HuH-7.5 (cell line): ENCODE measurements at regions not wholly inside any gene's neighbourhood (a gene's known extent, or its start where the extent isn't known, plus 50 kb on each side); places are given as distances from the start of the nearest gene placed in this dataset.
"Not testable (repeated sequence)": the region's sequence is repeated elsewhere in the genome, so short reads cannot be mapped to it uniquely, and the experiment has no call there.

Experiments used
- DNase-seq: peaks from one replicate; pipeline ENCODE4 v3.0.0; 2011; ENCODE audit warnings: low spot score

- DNase-seq, result no peak
Observed at GRCh38 chr1:80523861-80524260, 1276.9 kb upstream of the ADGRL2 start.

DNA sequence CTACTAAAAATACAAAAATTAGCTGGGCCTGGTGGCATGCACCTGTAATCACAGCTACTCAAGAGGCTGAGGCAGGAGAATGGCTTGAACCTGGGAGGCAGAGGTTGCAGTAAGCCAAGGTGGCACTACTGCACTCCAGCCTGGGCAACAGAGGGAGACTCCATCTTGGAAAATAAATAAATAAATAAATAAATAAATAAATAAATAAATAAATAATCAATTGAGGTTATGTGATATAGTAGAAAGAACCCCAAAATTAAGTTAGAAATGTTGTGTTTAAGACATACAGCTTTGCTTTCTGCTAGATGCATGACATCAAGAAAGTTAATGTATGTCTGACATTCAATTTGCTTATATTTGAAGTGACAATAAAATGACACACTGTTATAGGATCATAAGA is 1277.7 kb upstream of the ADGRL2 start:
- DNase-seq, result not testable (repeated sequence)

DNA sequence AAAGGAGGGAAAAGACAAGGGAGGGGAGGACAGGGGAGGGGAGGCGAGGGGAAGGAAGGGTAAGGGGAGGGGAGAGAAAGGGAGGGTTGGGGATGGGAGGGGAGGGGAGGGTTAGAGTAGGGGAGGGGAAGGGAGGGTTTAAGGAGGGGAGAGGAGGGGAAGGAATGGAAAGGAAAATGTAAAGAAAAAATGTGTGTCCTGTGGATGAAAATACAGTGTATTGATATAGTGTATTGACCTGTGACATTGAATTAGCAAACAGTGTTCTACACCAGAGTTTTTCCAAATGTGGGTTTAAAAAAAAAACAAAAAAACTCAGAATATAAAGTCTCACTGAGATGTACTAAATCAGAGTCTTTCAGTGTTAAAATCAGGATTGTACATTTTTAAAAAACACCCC is 1279.8 kb upstream of the ADGRL2 start:
- no peak for DNase-seq

DNA sequence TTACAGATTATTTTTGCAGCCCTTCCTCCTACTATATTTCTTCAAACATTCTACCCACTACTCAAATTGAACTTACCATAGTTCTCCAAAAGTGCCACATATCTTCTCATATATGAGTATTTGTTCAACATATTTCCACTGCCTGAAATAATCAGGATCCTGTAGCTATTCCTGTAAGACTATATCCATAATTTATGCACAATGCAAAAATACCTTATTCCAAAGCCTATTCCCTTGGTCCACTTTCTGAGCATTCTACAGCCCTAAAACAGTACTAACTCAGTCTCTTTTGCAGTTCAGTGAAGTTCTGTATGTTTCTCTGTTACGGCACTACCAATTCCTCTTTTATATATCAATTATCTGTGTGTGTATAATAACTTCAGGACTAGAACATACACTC is 1283.7 kb upstream of the ADGRL2 start:
- no peak for DNase-seq

GRCh38 chr1:80509965-80510522 is 1290.7 kb upstream of the ADGRL2 start:
- DNase-seq, result no peak

GRCh38 chr1:80506216-80506615 is 1294.5 kb upstream of the ADGRL2 start:
- no peak for DNase-seq

DNA sequence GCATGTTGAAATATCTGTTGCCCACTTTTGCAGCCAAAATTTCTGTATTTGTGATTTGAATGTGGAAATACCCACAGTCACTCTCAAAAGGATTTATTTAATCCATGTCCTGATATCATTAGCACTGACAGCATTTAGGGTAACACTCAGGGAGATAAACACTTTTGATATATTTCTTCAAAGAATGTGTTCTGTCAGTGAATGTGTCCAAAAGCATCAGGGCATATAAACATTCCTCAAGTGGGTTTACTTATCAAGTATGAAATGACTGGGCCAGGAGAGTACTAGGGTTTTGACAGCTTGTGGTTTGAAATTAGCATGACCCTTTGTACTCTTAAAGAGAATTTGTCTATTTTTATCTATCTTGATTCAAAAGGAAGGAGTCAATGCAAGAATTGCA is 1302.1 kb upstream of the ADGRL2 start:
- DNase-seq, result no peak

DNA sequence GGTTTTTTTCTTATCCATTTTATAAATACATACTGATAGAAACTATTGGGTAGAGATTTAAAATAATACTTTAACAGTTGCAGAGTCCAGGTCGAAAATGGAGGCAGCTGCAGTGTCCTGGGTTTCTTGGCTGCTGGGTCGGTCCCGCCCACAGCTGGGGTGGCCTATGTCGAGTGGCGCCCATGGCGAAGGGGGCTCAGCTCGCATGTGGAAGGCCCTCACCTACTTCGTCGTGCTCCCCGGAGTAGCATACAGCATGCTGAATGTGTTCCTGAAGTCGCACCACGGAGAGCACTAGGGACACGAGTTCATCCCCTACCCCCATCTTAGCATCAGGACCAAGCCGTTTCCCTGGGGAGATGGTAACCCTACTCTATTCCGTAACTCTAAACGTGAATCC is 1304.9 kb upstream of the ADGRL2 start:
- no peak for DNase-seq

- DNase-seq, result no peak
Observed at GRCh38 chr1:80472145-80472544, 1328.6 kb upstream of the ADGRL2 start.

DNA sequence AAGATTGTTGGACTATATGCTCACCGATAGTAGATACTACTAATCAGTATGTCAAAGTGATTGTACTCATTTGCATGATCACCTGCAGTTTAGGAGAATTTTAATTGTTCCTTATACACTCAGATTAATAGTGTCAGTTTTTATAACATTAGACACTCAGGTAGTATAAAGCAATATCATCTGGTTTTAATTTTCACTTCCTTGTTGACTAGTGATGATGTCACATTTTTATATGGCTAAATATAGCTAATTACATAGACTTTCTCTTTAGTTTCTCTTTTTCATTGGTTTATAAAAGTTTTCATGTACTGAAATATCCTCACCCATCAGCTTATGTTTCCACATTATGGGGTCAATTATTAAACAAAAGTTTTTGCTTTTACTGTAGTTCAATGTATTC is 1332.4 kb upstream of the ADGRL2 start:
- no peak for DNase-seq

- no peak for DNase-seq
Observed at GRCh38 chr1:80462006-80462405, 1338.7 kb upstream of the ADGRL2 start.

DNA sequence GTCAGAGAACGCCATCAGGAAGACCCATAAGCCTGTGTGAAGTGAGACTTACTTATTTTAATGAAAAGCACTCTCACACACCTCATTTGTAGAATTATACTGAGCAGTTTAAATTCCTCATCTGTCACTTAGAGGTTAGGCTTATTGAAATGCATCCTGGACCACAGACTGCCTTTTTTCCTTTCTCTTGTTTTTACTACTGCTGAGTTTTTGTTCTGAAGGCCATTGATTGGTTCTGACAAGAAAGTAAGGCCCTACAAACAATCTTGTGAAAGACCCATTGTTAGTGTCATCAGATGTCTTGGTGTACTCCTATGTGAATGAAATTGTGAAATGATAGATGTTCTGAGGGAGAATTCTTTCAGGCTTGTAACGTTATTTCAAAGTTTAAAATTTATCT is 1343.3 kb upstream of the ADGRL2 start:
- DNase-seq, result no peak

DNA sequence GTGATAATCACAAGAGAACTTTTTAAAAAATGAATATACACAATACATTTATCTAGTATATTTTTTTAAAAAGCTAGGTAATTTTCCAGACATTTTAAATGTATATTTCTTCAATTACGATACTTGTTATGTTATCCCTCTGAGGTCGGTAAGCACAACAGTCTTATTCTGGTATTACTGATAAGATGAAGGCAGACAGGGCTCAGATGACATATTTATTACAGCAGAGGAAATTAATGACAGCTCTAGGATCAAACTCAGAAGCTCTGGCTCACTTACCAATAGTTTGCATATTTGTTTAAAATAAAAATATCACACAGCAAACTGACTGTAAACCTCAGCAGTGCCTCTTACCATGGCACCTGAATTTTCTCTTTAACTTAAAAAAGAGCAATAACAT is 1347.0 kb upstream of the ADGRL2 start:
- DNase-seq, result no peak

DNA sequence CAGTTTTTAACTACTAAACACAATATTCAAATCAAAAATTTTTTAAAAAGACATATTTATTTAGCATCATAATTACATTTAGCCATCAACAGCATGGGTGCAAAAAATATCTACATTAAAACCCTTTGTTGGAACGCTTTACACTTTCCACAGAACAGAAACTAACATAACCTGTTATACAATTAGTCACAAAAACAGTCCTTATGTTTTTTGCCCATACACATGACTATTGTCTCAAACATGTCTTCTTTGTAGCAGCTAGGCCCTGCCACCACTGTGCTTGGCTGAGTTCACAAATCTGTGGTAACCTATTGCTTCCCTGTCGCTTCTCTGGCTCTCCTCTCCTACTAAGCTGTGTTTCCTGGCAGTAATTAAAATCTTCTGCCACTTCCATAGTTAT is 1350.0 kb upstream of the ADGRL2 start:
- DNase-seq, result no peak

DNA sequence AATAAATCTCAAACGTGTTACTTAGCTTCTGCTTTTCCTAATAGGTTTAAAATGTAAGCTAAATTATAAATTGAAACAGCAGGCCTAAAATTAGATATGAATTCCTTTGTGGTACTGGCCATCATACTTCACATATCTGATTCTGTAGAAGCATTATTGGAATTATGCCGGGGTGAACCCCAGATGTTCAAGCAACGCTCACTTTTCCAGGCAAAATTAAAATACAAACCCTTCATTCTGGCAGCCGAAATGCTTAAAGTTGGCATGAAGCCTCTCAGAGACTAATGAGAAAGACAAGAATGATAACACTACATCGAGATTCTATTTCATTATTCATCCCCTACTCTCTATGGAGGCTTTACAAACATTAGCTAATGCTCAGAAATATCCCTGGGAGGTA is 1352.7 kb upstream of the ADGRL2 start:
- DNase-seq, result no peak

DNA sequence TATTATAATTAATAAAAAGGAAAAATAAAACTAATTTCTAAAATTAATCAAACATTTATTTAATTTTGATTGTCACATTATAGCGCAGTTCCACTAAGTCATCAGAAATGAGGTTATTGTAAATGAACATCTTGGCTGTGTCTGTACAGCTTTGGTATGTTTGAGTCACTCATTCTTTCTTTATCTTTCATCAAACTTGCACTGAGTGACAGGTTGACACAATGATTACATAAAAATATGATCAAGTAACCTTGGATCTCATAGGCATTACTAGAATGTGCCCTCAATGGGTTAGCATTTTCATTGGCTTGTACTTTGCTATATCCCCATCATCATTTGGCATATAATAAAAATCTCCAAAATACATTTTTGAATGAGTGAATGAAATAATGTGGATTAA is 1353.2 kb upstream of the ADGRL2 start:
- no peak for DNase-seq

DNA sequence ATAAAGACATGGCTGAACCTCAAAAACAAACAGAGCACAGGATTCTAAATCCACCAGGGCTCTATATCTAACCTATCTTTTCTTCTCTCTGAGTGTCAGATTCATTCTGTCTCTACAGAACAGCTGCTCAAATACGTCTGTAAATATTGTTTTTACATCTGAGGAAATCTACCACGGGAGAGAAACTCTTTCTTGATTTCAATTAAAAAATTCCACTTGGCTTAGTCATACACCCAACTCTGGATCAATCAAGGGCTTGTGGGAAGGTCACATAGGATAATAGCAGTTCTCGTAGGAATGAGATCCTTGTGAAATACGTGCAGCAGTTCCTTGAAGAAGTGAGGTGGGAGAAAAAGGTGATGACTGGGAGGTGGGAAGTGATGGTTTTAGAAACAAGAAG is 1355.7 kb upstream of the ADGRL2 start:
- DNase-seq, result no peak

DNA sequence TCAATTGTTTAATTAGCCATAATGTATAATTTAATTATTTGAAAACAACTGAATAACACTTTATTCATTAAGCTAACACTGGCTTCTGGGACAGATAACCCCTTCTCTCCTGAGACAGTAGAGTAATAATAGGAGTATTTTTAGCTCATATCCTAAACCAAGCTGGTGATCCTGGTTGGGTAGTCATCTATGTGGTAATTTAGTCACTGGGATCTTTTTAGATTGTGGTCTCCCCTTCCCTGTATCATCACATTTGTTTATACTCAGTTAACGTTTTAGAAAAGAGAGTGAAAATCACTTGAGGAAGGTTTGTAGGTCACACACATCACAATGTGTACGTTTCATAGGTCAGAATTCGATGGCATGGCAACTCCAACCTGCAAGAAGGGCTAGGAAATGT is 1356.6 kb upstream of the ADGRL2 start:
- no peak for DNase-seq

DNA sequence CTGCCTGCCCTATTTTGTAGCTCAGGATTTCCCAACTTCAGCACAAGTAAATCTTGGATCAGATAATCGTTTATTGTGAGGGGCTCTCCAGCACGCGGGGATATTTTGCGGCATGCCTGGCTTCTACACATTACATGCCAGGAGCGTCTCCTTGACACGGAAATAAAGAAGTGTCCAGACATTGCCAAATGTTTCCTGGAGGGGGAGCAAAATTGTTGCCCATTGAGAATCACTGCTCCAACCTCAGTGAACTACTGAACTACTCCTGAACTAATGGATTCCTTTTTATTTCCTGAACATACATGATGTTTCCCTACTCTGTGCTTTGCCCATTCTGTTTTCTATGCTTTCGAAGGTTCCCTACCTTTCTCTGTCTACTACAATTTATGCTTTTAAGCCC is 1359.1 kb upstream of the ADGRL2 start:
- no peak for DNase-seq

- DNase-seq, result no peak
Observed at GRCh38 chr1:80436851-80437250, 1363.9 kb upstream of the ADGRL2 start.

GRCh38 chr1:80427881-80428280 is 1372.9 kb upstream of the ADGRL2 start:
- DNase-seq, result no peak

GRCh38 chr1:80424249-80424648 is 1376.5 kb upstream of the ADGRL2 start:
- DNase-seq, result no peak

DNA sequence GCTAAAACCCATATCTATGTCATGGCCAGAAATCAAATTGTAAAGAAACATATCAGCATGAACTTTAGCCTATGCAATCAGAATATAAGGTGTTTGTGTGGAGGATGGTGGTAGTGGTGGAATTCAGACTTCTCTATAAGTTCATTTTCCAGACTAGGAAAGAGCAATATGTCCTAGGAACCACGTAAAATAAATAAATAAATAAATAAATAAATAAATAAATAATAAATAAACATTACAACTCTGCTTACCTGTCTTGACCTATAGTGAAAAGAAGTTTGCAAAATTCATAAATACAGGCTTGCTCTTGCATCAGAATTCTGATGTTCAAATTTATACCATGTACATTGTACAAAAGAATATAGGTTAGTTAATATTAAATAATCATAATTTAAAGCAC is 1382.6 kb upstream of the ADGRL2 start:
- DNase-seq, result no peak

GRCh38 chr1:80417671-80418070 is 1383.1 kb upstream of the ADGRL2 start:
- DNase-seq, result no peak

- no peak for DNase-seq
Observed at GRCh38 chr1:80413969-80414368, 1386.8 kb upstream of the ADGRL2 start.
